Left lung (tissue), 4 donors: ENCODE measurements at regions not wholly inside any gene's neighbourhood (a gene's known extent, or its start where the extent isn't known, plus 50 kb on each side); places are given as distances from the start of the nearest gene placed in this dataset.
A peak's percentile ranks its signal among the peaks of the same experiment; 100 is the strongest.

Experiments used
- ATAC-seq: fragments of 200-7000 bp; cut with Tn5 transposase; one replicate; pipeline ENCODE4 v1.9.1; 2020; ENCODE audit warnings: moderate library complexity
- DNase-seq, 4 donors: peaks; one replicate each; pipeline ENCODE4 v3.0.0-alpha.2; 2013 to 2020
- H3K27ac ChIP-seq, 2 donors: fragments of 200-600 bp; sonication (generic) in 1 of 2; one replicate each; pipeline versions ENCODE4 v1.5.0 to v1.8.0; 2020 to 2021
- H3K27me3 ChIP-seq, 2 donors: fragments of 200-600 bp; sonication (generic) in 1 of 2; one replicate each; pipeline versions ENCODE4 v1.5.0 to v1.8.0; 2020 to 2021
- H3K36me3 ChIP-seq, 2 donors: fragments of 200-600 bp; sonication (generic) in 1 of 2; one replicate each; pipeline versions ENCODE4 v1.5.0 to v1.8.0; 2020 to 2021
- H3K4me1 ChIP-seq, 2 donors: fragments of 200-600 bp; one replicate each; pipeline ENCODE4 v1.8.0; 2021
- H3K4me3 ChIP-seq, 2 donors: fragments of 200-600 bp; sonication (generic) in 1 of 2; one replicate each; pipeline versions ENCODE4 v1.5.0 to v1.8.0; 2020 to 2021; ENCODE audit warnings: mild to moderate bottlenecking in 1 of 2
- H3K9me3 ChIP-seq, 2 donors: fragments of 200-600 bp; sonication (generic) in 1 of 2; one replicate each; pipeline versions ENCODE4 v1.5.0 to v1.8.0; 2020 to 2021
- intact Hi-C, 2 donors: fragments of 100-400 bp; cut with DNase I; formaldehyde crosslinking; loops; one replicate each; pipeline versions ENCODE4 v1.11.2 to v1.14.2; 2022
- TF ChIP-seq, protein P1 (sequence below), 2 donors: fragments of 200-600 bp; sonication (generic) in 1 of 2; IDR thresholded peaks; one replicate each; pipeline versions ENCODE4 v1.5.0 to v1.8.0; 2021; ENCODE audit warnings: antibody characterized with exemption in 2 of 2
- donor health status: DM: no; HTN: yes; CAD: no.
- donor health status: DM: no; HTN: no; CAD: no.

DNA sequence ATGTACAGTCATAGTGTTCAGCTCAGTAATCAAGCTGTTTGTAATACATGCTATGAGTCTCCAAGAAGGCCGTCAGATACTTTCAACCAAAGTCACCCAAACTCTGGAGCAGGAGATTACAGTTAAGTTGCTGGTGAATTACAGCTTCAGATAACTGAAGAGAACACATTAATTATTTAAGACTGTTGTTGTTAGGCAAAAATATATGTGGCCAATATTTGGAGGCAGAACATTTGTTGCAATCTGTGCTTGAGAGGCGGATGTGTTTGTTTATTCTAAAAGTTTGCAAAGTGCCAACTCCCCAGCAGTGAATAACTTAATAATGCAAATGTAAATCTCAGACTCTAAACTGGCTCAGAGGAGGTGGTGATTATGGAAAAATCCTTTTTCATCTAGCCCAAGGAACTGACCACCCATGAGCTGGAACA lies 300.7 kb upstream of the TBX3 start:
- no peak overlapping the region for H3K4me3 ChIP-seq
- intact Hi-C loops, result no loop called here
- TF ChIP-seq, protein P1, sequence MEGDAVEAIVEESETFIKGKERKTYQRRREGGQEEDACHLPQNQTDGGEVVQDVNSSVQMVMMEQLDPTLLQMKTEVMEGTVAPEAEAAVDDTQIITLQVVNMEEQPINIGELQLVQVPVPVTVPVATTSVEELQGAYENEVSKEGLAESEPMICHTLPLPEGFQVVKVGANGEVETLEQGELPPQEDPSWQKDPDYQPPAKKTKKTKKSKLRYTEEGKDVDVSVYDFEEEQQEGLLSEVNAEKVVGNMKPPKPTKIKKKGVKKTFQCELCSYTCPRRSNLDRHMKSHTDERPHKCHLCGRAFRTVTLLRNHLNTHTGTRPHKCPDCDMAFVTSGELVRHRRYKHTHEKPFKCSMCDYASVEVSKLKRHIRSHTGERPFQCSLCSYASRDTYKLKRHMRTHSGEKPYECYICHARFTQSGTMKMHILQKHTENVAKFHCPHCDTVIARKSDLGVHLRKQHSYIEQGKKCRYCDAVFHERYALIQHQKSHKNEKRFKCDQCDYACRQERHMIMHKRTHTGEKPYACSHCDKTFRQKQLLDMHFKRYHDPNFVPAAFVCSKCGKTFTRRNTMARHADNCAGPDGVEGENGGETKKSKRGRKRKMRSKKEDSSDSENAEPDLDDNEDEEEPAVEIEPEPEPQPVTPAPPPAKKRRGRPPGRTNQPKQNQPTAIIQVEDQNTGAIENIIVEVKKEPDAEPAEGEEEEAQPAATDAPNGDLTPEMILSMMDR (IDR thresholded peaks at IDR 0.05), result no peak

DNA sequence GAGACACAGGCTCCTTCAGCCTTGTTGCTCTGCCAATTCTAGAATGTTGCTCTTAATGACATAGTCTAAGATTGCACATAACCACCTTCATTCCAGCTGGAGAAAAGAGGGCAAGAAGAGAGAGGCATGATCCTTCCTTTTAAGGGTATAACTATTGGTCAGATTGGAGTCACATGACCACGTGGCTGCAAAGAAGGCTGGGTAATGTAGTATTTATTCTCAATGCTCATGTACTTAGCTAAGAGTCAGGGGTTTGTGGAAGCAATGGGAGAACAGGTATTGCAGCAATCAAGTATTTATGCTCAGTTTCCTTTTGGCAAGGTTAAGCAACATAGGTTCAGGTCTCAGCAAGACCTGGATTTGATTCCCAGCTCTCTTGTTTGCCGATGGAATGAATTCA lies 298.8 kb upstream of the TBX3 start:
- intact Hi-C loops, result no loop called here
- Histone ChIP-seq H3K4me3 (no peak overlapping the region), H3K9me3 (peaks cover 0 to 2% of the 10 kb centered on the region in 2 donors), H3K4me1 (no peaks in the 10 kb centered on the region), H3K36me3 (no peaks in the 10 kb centered on the region), H3K27ac (no peak overlapping the region), H3K27me3 (no peaks in the 10 kb centered on the region)
- DNase-seq (no peak), ATAC-seq (no peak)
- TF ChIP-seq, protein P1 (IDR thresholded peaks at IDR 0.05), result no peak

More for the DNA sequence above, 300.7 kb upstream of the TBX3 start:
- no peaks in the 10 kb centered on the region for H3K27me3 ChIP-seq
- H3K36me3 ChIP-seq, result no peaks in the 10 kb centered on the region
- peaks cover 0 to 2% of the 10 kb centered on the region in 2 donors for H3K9me3 ChIP-seq
- DNase-seq, result peak in 2 of 4 donors; percentile 45 to 51
- no peaks in the 10 kb centered on the region for H3K4me1 ChIP-seq
- H3K27ac ChIP-seq, result no peak overlapping the region
- no peak for ATAC-seq

DNA sequence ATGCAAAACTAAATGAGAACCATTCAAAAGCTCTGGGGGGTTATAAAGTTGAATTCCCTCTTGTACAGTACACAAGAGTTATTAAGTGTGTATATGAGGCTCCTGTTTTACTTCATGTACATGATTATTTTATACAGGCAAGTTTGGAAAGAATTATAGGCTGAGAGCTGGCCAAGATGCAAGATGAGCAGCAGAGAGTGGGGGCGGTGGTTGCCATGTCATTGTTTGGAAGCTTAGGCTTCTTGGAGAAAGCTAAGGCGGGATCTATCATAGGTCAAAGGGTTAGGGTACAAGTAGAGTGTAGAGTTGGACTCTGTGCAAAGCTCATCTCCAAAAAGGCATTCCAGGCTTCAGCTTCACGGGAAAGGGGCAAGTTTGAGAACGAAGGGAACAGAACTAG lies 297.1 kb upstream of the TBX3 start:
- no peaks in the 10 kb centered on the region for H3K27me3 ChIP-seq
- H3K36me3 ChIP-seq, result no peaks in the 10 kb centered on the region
- DNase-seq (no peak), ATAC-seq (no peak)
- intact Hi-C loops, result no loop called here
- TF ChIP-seq, protein P1 (IDR thresholded peaks at IDR 0.05), result no peak
- H3K27ac ChIP-seq, result no peak overlapping the region
- H3K9me3 ChIP-seq, result peaks cover 0 to under 1% of the 10 kb centered on the region in 2 donors
- H3K4me3 ChIP-seq, result no peak overlapping the region
- no peaks in the 10 kb centered on the region for H3K4me1 ChIP-seq

DNA sequence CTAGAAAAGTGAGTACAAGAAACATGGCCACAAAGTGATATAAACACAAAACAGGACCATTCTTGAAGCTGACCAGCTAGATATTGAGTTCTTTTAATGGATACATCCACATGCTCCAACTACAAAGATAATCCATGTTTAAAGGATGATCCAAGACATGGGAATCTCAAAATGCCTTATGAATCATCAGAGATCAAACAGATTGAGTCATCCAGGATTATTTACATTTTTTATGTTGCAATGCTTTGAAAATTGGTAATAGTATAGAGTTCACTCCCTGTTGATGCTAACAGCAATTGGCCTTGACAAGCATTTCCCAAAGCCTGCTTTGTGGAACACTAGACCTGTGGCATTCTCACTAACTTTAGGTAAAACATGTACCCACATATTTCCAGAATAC lies 293.0 kb upstream of the TBX3 start:
- Histone ChIP-seq H3K4me1 (no peaks in the 10 kb centered on the region), H3K9me3 (no peaks in the 10 kb centered on the region), H3K27ac (no peak overlapping the region), H3K4me3 (no peak overlapping the region), H3K27me3 (no peaks in the 10 kb centered on the region), H3K36me3 (no peaks in the 10 kb centered on the region)
- TF ChIP-seq, protein P1 (IDR thresholded peaks at IDR 0.05), result no peak
- ATAC-seq (no peak), DNase-seq (no peak)
- intact Hi-C loops, result no loop called here

DNA sequence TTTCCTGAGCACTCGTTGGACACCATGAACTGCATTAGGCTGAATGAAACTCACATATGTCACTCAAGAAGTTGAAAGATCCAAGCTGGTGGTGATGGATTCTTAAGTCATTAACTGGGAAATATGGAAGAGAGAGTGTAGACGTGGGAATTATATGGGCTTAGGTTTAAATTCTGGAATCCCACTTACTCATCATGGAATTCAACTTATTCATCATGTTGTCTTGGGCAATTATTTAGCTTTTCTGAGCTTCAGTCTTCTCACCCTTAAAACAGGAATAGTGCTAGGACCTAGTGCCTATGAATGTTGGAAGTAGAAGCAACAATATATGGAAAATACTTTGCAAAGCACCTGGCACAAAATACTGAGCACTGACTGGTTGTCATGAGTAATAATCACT lies 292.4 kb upstream of the TBX3 start:
- TF ChIP-seq, protein P1 (IDR thresholded peaks at IDR 0.05), result no peak
- intact Hi-C loops, result no loop called here
- Histone ChIP-seq H3K9me3 (no peaks in the 10 kb centered on the region), H3K4me1 (no peaks in the 10 kb centered on the region), H3K27ac (no peak overlapping the region), H3K36me3 (no peaks in the 10 kb centered on the region), H3K27me3 (no peaks in the 10 kb centered on the region), H3K4me3 (no peak overlapping the region)
- no peak for ATAC-seq
- no peak for DNase-seq
